ENCODE measurements at regions not wholly inside any gene's neighbourhood (a gene's known extent, or its start where the extent isn't known, plus 50 kb on each side); places are given as distances from the start of the nearest gene placed in this dataset.

- H3K27ac ChIP-seq (ENCODE audit: low read depth, low read length): no peak overlapping the region
- no peaks in the 10 kb centered on the region for H3K79me2 ChIP-seq (ENCODE audit: insufficient read depth, low read length)
- no peak overlapping the region for H3K4me2 ChIP-seq (ENCODE audit: insufficient read depth, low read length)
- no peak for TF ChIP-seq CTCF (IDR thresholded peaks at IDR 0.05; ENCODE audit: extremely low read depth, low read depth, low read length)
- no peaks in the 10 kb centered on the region for H3K4me1 ChIP-seq (ENCODE audit: insufficient read depth, low read length)
- no peak overlapping the region for H2AFZ ChIP-seq (ENCODE audit: low read length)
- H3K36me3 ChIP-seq (ENCODE audit: insufficient read depth, low read length): no peaks in the 10 kb centered on the region
- DNase-seq (ENCODE audit: insufficient read length, low spot score, missing footprints): no peak
- no peak overlapping the region for H3K4me3 ChIP-seq (ENCODE audit: insufficient read depth, low read length)
- no peaks in the 10 kb centered on the region for H3K9me3 ChIP-seq (ENCODE audit: low read depth, low read length)
- H4K20me1 ChIP-seq (ENCODE audit: insufficient read depth, low read length): no peaks in the 10 kb centered on the region
- H3K27me3 ChIP-seq (ENCODE audit: insufficient read depth, low read length): peaks cover 35% of the 10 kb centered on the region
These were observed 134.5 kb downstream of the RPS12 start for GRCh38 chr6:132948889-132949288.

- H3K27me3 ChIP-seq (ENCODE audit: insufficient read depth, low read length): peaks cover 48% of the 10 kb centered on the region
- no peak overlapping the region for H2AFZ ChIP-seq (ENCODE audit: low read length)
- H3K9me3 ChIP-seq (ENCODE audit: low read depth, low read length): no peaks in the 10 kb centered on the region
- H3K79me2 ChIP-seq (ENCODE audit: insufficient read depth, low read length): no peaks in the 10 kb centered on the region
- H3K4me3 ChIP-seq (ENCODE audit: insufficient read depth, low read length): no peak overlapping the region
- H3K4me1 ChIP-seq (ENCODE audit: insufficient read depth, low read length): no peaks in the 10 kb centered on the region
- no peak for DNase-seq (ENCODE audit: insufficient read length, low spot score, missing footprints)
- no peak overlapping the region for H3K27ac ChIP-seq (ENCODE audit: low read depth, low read length)
- no peaks in the 10 kb centered on the region for H4K20me1 ChIP-seq (ENCODE audit: insufficient read depth, low read length)
- no peaks in the 10 kb centered on the region for H3K36me3 ChIP-seq (ENCODE audit: insufficient read depth, low read length)
- TF ChIP-seq CTCF (IDR thresholded peaks at IDR 0.05; ENCODE audit: extremely low read depth, low read depth, low read length): no peak
- H3K4me2 ChIP-seq (ENCODE audit: insufficient read depth, low read length): no peak overlapping the region
These were observed 136.2 kb downstream of the RPS12 start for GRCh38 chr6:132950566-132950965.

DNA sequence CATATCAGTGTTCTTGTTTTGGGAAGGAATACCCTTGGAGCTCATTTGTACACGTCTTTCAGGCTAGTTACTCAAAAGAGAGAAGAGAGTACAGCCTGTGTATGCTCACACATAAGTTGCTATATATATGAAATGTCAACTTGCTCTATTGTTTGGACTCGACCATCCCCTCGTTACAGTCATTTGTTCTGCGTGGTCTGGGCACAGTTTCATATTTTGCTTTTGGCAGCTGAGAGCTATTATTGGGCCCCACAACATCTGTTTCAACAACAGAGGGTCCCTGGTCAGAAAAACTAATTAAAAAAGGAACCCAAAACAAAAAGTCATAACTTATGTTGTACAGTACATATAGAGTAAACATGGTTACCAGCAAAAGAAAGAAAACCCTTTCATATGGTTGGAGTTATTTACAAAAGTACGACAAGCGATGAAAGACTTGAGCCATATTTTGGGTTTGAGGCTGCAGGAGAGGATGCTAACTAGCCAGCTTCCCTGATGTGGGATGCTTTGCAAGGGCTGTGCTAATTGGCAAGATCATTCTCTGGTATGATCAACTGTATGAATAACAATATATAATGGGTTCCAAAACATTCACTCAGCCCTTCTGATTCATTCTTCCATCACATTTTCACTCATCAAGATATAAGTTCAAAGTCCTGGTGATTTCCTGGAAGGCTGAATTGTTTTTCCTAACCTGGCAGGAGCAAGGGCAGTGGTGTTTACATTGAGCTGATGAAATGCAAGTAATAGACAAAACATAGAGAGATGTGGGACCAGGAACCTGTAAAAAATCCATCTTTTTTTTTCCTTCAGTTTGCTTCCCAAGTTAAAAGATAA lies 137.9 kb downstream of the RPS12 start:
- no peak overlapping the region for H2AFZ ChIP-seq (ENCODE audit: low read length)
- H3K79me2 ChIP-seq (ENCODE audit: insufficient read depth, low read length): no peaks in the 10 kb centered on the region
- H3K27ac ChIP-seq (ENCODE audit: low read depth, low read length): no peak overlapping the region
- no peak for DNase-seq (ENCODE audit: insufficient read length, low spot score, missing footprints)
- H4K20me1 ChIP-seq (ENCODE audit: insufficient read depth, low read length): no peaks in the 10 kb centered on the region
- H3K36me3 ChIP-seq (ENCODE audit: insufficient read depth, low read length): no peaks in the 10 kb centered on the region
- peaks cover 62% of the 10 kb centered on the region for H3K27me3 ChIP-seq (ENCODE audit: insufficient read depth, low read length)
- no peaks in the 10 kb centered on the region for H3K9me3 ChIP-seq (ENCODE audit: low read depth, low read length)
- TF ChIP-seq CTCF (IDR thresholded peaks at IDR 0.05; ENCODE audit: extremely low read depth, low read depth, low read length): no peak
- H3K4me2 ChIP-seq (ENCODE audit: insufficient read depth, low read length): no peak overlapping the region
- no peak overlapping the region for H3K4me3 ChIP-seq (ENCODE audit: insufficient read depth, low read length)
- no peaks in the 10 kb centered on the region for H3K4me1 ChIP-seq (ENCODE audit: insufficient read depth, low read length)

DNA sequence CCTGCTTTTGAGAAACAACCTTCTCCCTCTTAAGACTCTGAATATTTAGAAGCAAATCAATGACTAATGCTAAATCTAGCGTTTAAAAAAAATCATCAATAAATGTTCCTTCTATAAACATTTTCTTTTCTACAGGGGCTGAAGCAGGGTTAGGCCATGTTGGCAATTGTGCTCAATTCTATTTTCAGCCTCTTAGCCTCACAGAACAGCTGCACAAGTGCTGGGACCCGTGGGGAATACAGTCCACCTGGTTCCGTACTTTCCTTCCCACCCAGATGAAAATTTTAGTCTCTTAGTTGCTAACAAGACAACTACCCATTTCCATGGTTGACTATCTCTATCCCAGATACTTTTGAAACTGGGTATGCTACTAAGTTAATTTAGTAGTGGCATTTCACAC lies 138.6 kb downstream of the RPS12 start:
- no peak overlapping the region for H3K4me2 ChIP-seq (ENCODE audit: insufficient read depth, low read length)
- no peak for DNase-seq (ENCODE audit: insufficient read length, low spot score, missing footprints)

More for the DNA sequence above, 138.6 kb downstream of the RPS12 start:
- Histone ChIP-seq H2AFZ (ENCODE audit: low read length) (no peak overlapping the region), H3K79me2 (ENCODE audit: insufficient read depth, low read length) (no peaks in the 10 kb centered on the region), H3K27me3 (ENCODE audit: insufficient read depth, low read length) (peaks cover 62% of the 10 kb centered on the region), H3K36me3 (ENCODE audit: insufficient read depth, low read length) (no peaks in the 10 kb centered on the region), H4K20me1 (ENCODE audit: insufficient read depth, low read length) (no peaks in the 10 kb centered on the region), H3K4me1 (ENCODE audit: insufficient read depth, low read length) (no peaks in the 10 kb centered on the region), H3K9me3 (ENCODE audit: low read depth, low read length) (no peaks in the 10 kb centered on the region), H3K4me3 (ENCODE audit: insufficient read depth, low read length) (no peak overlapping the region), H3K27ac (ENCODE audit: low read depth, low read length) (no peak overlapping the region)
- TF ChIP-seq CTCF (IDR thresholded peaks at IDR 0.05; ENCODE audit: extremely low read depth, low read depth, low read length): no peak

All from osteoblast (primary cell).